ENCODE measurements at regions not wholly inside any gene's neighbourhood (a gene's known extent, or its start where the extent isn't known, plus 50 kb on each side); places are given as distances from the start of the nearest gene placed in this dataset.
A peak's percentile ranks its signal among the peaks of the same experiment; 100 is the strongest.

DNA sequence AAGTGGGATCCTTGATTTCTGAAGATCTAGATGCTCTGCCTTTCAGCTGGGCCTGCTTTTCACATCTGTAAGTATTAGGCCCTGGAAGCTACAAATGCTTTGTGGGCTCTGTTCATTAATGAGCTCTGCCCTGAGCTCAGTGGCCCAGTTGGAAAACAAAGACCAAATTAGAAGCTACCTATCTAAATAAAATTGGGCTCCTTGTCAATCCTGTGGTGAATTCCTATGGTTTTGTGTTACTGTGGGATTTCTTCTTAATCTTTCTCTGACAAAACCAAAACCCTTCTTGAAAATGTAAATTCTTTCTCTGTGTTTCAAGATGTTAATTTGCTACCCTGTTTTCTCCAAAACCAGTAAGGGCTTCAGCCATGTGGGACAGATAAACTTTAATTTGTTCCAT is 219.0 kb upstream of the HS6ST1 start:
- CTCF ChIA-PET = no interaction called here
- Histone ChIP-seq H3F3A (ENCODE audit: insufficient read depth, low read depth) (peaks cover 19% of the 10 kb centered on the region; the same call in 1 of the 2 replicates), H3K9me2 (ENCODE audit: insufficient read depth) (no peaks in the 10 kb centered on the region), H2AFZ (peak overlapping the region; percentile 8; the same call in 1 of the 2 replicates), H3K79me2 (ENCODE audit: low read depth) (no peaks in the 10 kb centered on the region), H3K36me3 (ENCODE audit: low read depth) (no peaks in the 10 kb centered on the region), H3K27me3 (ENCODE audit: insufficient read depth, low read depth) (no peaks in the 10 kb centered on the region), H4K20me1 (ENCODE audit: insufficient read depth) (no peaks in the 10 kb centered on the region), H3K9me3 (ENCODE audit: insufficient read depth, low read depth) (0 out of 2 replicates have a peak, but pooled peaks cover 3% of the 10 kb centered on the region), H3K4me2 (peak overlapping the region; percentile 37; the same call in 1 of the 2 replicates), H3K4me3 (no peak overlapping the region), H3K4me1 (replicated peaks; ENCODE audit: insufficient read depth) (peaks cover 26% of the 10 kb centered on the region), H3K27ac (peak overlapping the region; percentile 62)
- BruUV-seq (replicated peaks) = no TSS peak
- POLR2A ChIA-PET (ENCODE audit: unreplicated experiment) = interaction anchor here (0.7 to 0.9 kb wide), 3 partner anchors 25 to 109 kb away, joined by 3 to 7 read pairs (median 6); no protein-coding TSS in a partner anchor
- intact Hi-C loops (cut with micrococcal nuclease; ENCODE audit: unreplicated experiment) = no loop called here
- no peak for TF ChIP-seq EZH2 (IDR thresholded peaks at IDR 0.05; ENCODE audit: low read depth)
- TF ChIP-seq, protein P1, sequence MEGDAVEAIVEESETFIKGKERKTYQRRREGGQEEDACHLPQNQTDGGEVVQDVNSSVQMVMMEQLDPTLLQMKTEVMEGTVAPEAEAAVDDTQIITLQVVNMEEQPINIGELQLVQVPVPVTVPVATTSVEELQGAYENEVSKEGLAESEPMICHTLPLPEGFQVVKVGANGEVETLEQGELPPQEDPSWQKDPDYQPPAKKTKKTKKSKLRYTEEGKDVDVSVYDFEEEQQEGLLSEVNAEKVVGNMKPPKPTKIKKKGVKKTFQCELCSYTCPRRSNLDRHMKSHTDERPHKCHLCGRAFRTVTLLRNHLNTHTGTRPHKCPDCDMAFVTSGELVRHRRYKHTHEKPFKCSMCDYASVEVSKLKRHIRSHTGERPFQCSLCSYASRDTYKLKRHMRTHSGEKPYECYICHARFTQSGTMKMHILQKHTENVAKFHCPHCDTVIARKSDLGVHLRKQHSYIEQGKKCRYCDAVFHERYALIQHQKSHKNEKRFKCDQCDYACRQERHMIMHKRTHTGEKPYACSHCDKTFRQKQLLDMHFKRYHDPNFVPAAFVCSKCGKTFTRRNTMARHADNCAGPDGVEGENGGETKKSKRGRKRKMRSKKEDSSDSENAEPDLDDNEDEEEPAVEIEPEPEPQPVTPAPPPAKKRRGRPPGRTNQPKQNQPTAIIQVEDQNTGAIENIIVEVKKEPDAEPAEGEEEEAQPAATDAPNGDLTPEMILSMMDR (conservative IDR thresholded peaks at IDR 0.05) = no peak
- no peak for DNase-seq

DNA sequence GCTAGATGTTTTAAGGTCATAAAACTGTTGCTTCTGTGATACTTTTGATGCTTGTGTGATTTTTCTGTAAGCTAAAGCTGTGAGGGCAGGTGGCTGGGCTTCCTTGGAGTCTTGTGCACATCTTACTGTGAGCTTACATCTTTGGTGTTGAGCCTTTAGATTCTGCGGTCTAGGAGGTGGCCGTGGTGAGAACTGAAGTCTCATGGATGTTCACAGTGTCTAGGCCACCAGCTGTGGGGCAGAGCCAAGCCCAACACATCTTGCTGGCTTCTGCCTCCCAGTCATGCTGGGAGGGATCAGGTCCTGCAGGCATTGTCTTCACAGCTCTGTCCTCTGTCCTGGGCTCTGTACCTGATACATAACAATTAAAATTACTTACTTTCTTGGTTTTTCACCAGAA is 219.7 kb upstream of the HS6ST1 start:
- H3K4me2 ChIP-seq = no peak overlapping the region
- no peak for DNase-seq
- TF ChIP-seq EZH2 (IDR thresholded peaks at IDR 0.05; ENCODE audit: low read depth) = no peak
- TF ChIP-seq, protein P1 (conservative IDR thresholded peaks at IDR 0.05) = no peak
- ChIA-PET POLR2A (ENCODE audit: unreplicated experiment) (interaction anchor here (0.7 to 0.9 kb wide), 3 partner anchors 25 to 211 kb away, joined by 3 to 11 read pairs (median 7); no protein-coding TSS in a partner anchor), CTCF (no interaction called here)
- no peak overlapping the region for H3K27ac ChIP-seq
- peaks cover 19% of the 10 kb centered on the region; the same call in 1 of the 2 replicates for H3F3A ChIP-seq (ENCODE audit: insufficient read depth, low read depth)
- H2AFZ ChIP-seq = no peak overlapping the region
- BruUV-seq (replicated peaks) = no TSS peak
- no peaks in the 10 kb centered on the region for H3K36me3 ChIP-seq (ENCODE audit: low read depth)
- H3K4me3 ChIP-seq = no peak overlapping the region
- no peaks in the 10 kb centered on the region for H3K27me3 ChIP-seq (ENCODE audit: insufficient read depth, low read depth)
- H3K79me2 ChIP-seq (ENCODE audit: low read depth) = no peaks in the 10 kb centered on the region
- H4K20me1 ChIP-seq (ENCODE audit: insufficient read depth) = no peaks in the 10 kb centered on the region
- no peaks in the 10 kb centered on the region for H3K9me2 ChIP-seq (ENCODE audit: insufficient read depth)
- 0 out of 2 replicates have a peak, but pooled peaks cover 3% of the 10 kb centered on the region for H3K9me3 ChIP-seq (ENCODE audit: insufficient read depth, low read depth)
- H3K4me1 ChIP-seq (replicated peaks; ENCODE audit: insufficient read depth) = peaks cover 26% of the 10 kb centered on the region
- intact Hi-C loops (cut with micrococcal nuclease; ENCODE audit: unreplicated experiment) = no loop called here

DNA sequence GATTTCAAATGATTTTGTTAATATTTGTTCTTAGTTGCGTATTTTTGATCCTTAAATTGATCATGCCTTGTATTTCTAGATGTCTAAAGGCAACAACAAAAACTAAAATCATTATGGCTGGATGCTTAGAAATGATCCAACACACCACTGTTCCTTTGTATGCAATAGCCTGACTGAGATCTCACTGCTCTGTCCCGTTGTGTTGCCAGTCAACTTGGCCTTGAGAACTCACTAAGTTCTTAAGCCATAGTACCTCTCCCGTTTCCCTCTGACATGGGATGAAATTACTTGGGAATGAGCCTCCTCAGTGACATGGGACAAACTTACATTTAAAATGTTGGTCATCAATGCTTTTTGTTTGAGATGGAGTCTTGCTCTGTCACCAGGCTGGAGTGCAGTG is 222.0 kb upstream of the HS6ST1 start:
- Histone ChIP-seq H3K36me3 (ENCODE audit: low read depth) (no peaks in the 10 kb centered on the region), H2AFZ (no peak overlapping the region), H3K9me2 (ENCODE audit: insufficient read depth) (no peaks in the 10 kb centered on the region), H3K79me2 (ENCODE audit: low read depth) (no peaks in the 10 kb centered on the region), H3K27ac (no peak overlapping the region), H4K20me1 (ENCODE audit: insufficient read depth) (no peaks in the 10 kb centered on the region), H3K27me3 (ENCODE audit: insufficient read depth, low read depth) (no peaks in the 10 kb centered on the region), H3K4me1 (replicated peaks; ENCODE audit: insufficient read depth) (peaks cover 24% of the 10 kb centered on the region), H3K4me3 (no peak overlapping the region), H3K9me3 (ENCODE audit: insufficient read depth, low read depth) (0 out of 2 replicates have a peak, but pooled peaks cover 3% of the 10 kb centered on the region), H3F3A (ENCODE audit: insufficient read depth, low read depth) (peaks cover 16% of the 10 kb centered on the region; the same call in 1 of the 2 replicates), H3K4me2 (no peak overlapping the region)
- ChIA-PET CTCF (no interaction called here), POLR2A (ENCODE audit: unreplicated experiment) (no interaction called here)
- no TSS peak for BruUV-seq (replicated peaks)
- DNase-seq = no peak
- intact Hi-C loops (cut with micrococcal nuclease; ENCODE audit: unreplicated experiment) = no loop called here
- TF ChIP-seq EZH2 (IDR thresholded peaks at IDR 0.05; ENCODE audit: low read depth) = no peak
- TF ChIP-seq, protein P1 (conservative IDR thresholded peaks at IDR 0.05) = no peak
